CD14-positive monocyte (primary cell): ENCODE measurements at regions not wholly inside any gene's neighbourhood (a gene's known extent, or its start where the extent isn't known, plus 50 kb on each side); places are given as distances from the start of the nearest gene placed in this dataset.

Experiments
- DNase-seq, 3 donors: peaks; one replicate each; pipeline ENCODE4 v3.0.0-alpha.2; 2011 to 2022
- H2AFZ ChIP-seq: 2 replicates; pipeline ENCODE4 v1.6.0; 2012; ENCODE audit warnings: mild to moderate bottlenecking, low read depth, low read length, inconsistent platforms; ENCODE audit not compliant: insufficient read depth, poor library complexity, severe bottlenecking
- H3K27ac ChIP-seq, 2 donors: 1 replicate in 1 of 2; 2 replicates in 1 of 2; pipeline ENCODE4 v1.5.1; 2012 to 2013; ENCODE audit warnings: low read length in 2 of 2, control low read depth in 1 of 2, inconsistent platforms in 1 of 2, low read depth in 1 of 2, mild to moderate bottlenecking in 1 of 2
- H3K27me3 ChIP-seq, 2 donors: one replicate each; pipeline versions ENCODE4 v1.6.0 to v1.6.1; 2011 to 2013; ENCODE audit warnings: low read length in 2 of 2; ENCODE audit not compliant: control insufficient read depth in 2 of 2, insufficient read depth in 2 of 2
- H3K36me3 ChIP-seq, 2 donors: replicated peaks in 1 of 2; 1 replicate in 1 of 2; 2 replicates in 1 of 2; pipeline versions ENCODE4 v1.5.1 to v1.6.1; 2012 to 2013; ENCODE audit warnings: low read length in 2 of 2, control low read depth in 1 of 2, inconsistent platforms in 1 of 2, mild to moderate bottlenecking in 1 of 2; ENCODE audit not compliant: insufficient read depth in 2 of 2, control insufficient read depth in 1 of 2
- H3K4me1 ChIP-seq, 2 donors: 1 replicate in 1 of 2; 2 replicates in 1 of 2; pipeline versions ENCODE4 v1.5.1 to v1.6.1; 2012 to 2013; ENCODE audit warnings: low read length in 2 of 2, control low read depth in 1 of 2, inconsistent platforms in 1 of 2, mild to moderate bottlenecking in 1 of 2, moderate library complexity in 1 of 2; ENCODE audit not compliant: insufficient read depth in 2 of 2, control insufficient read depth in 1 of 2
- H3K4me2 ChIP-seq: replicated peaks from 2 replicates; pipeline ENCODE3; 2012; ENCODE audit warnings: low read length, moderate library complexity, mild to moderate bottlenecking; ENCODE audit not compliant: poor library complexity, severe bottlenecking; ENCODE audit errors: extremely low read depth
- H3K4me3 ChIP-seq, 3 experiments: fragments of 200-600 bp in 1 of 3; sonication (generic) in 1 of 3; replicated peaks in 1 of 3; 1 replicate in 2 of 3; 2 replicates in 1 of 3; pipeline ENCODE4 v1.5.1; 2011 to 2013; ENCODE audit warnings: low read length in 3 of 3, mild to moderate bottlenecking in 3 of 3, control low read depth in 2 of 3, low read depth in 2 of 3, inconsistent platforms in 1 of 3, moderate library complexity in 1 of 3
- H3K79me2 ChIP-seq: 2 replicates; pipeline ENCODE4 v1.6.0; 2012; ENCODE audit warnings: mild to moderate bottlenecking, control low read depth, inconsistent platforms, low read length, moderate library complexity; ENCODE audit not compliant: insufficient read depth
- H3K9ac ChIP-seq: 2 replicates; pipeline ENCODE4 v1.6.0; 2017; ENCODE audit warnings: low read length, mild to moderate bottlenecking; ENCODE audit not compliant: insufficient read depth, poor library complexity, severe bottlenecking
- H3K9me3 ChIP-seq, 2 donors: replicated peaks in 1 of 2; 1 replicate in 1 of 2; 2 replicates in 1 of 2; pipeline versions ENCODE4 v1.5.1 to v1.6.1; 2012 to 2013; ENCODE audit warnings: low read length in 2 of 2, control low read depth in 1 of 2; ENCODE audit not compliant: control insufficient read depth in 1 of 2, insufficient read depth in 1 of 2
- H4K20me1 ChIP-seq: 2 replicates; pipeline ENCODE4 v1.6.0; 2012; ENCODE audit warnings: mild to moderate bottlenecking, low read length, control low read depth, moderate library complexity; ENCODE audit not compliant: insufficient read depth
- H3K27ac Mint-ChIP-seq, 7 donors: one replicate each; pipeline ENCODE4 v1.8.0; 2020; ENCODE audit warnings: mild to moderate bottlenecking in 7 of 7, mixed read lengths in 7 of 7, moderate library complexity in 6 of 7, inconsistent platforms in 2 of 7
- H3K27me3 Mint-ChIP-seq, 3 donors: one replicate each; pipeline ENCODE4 v1.8.0; 2021 to 2022; ENCODE audit warnings: low read depth in 3 of 3, mild to moderate bottlenecking in 3 of 3, mixed read lengths in 3 of 3, moderate library complexity in 3 of 3, inconsistent platforms in 1 of 3
- H3K36me3 Mint-ChIP-seq, 2 donors: one replicate each; pipeline ENCODE4 v1.8.0; 2020; ENCODE audit warnings: mixed read lengths in 2 of 2, inconsistent platforms in 1 of 2, mild to moderate bottlenecking in 1 of 2
- H3K4me1 Mint-ChIP-seq: one replicate; pipeline ENCODE4 v1.8.0; 2020; ENCODE audit warnings: mild to moderate bottlenecking, mixed read lengths
- H3K4me3 Mint-ChIP-seq, 2 donors: one replicate each; pipeline ENCODE4 v1.8.0; 2020; ENCODE audit warnings: mild to moderate bottlenecking in 2 of 2, mixed read lengths in 2 of 2, moderate library complexity in 1 of 2
- H3K9me3 Mint-ChIP-seq, 7 donors: one replicate each; pipeline ENCODE4 v1.8.0; 2020 to 2022; ENCODE audit warnings: mixed read lengths in 7 of 7, mild to moderate bottlenecking in 6 of 7, moderate library complexity in 6 of 7, inconsistent platforms in 2 of 7
- CTCF ChIP-seq: fragments of 200-600 bp; IDR thresholded peaks from one replicate; pipeline ENCODE4 v1.8.0; 2022; ENCODE audit warnings: antibody characterized with exemption, mild to moderate bottlenecking
- WGBS: methylation state at CpG from one replicate; pipeline ENCODE4 v1.1.5; 2013; ENCODE audit warnings: missing lambda C conversion rate; ENCODE audit not compliant: insufficient coverage; 5-methylcytosine and 5-hydroxymethylcytosine counted together
- intact Hi-C, 2 donors: fragments of 100-400 bp; cut with micrococcal nuclease; formaldehyde crosslinking; loops; one replicate each; pipeline versions ENCODE4 v1.15.0 to v1.15.1; 2023

- Histone ChIP-seq H3K27me3 (no peaks in the 10 kb centered on the region), H3K4me1 (no peaks in the 10 kb centered on the region), H4K20me1 (no peaks in the 10 kb centered on the region), H2AFZ (no peak overlapping the region), H3K9ac (no peak overlapping the region), H3K9me3 (no peaks in the 10 kb centered on the region), H3K27ac (no peak overlapping the region), H3K4me3 (no peak overlapping the region), H3K4me2 (no peak overlapping the region), H3K36me3 (no peaks in the 10 kb centered on the region), H3K79me2 (no peaks in the 10 kb centered on the region)
- Mint-ChIP-seq H3K36me3 (no peaks in the 10 kb centered on the region), H3K27ac (no peak overlapping the region), H3K4me3 (no peak overlapping the region), H3K4me1 (no peaks in the 10 kb centered on the region), H3K27me3 (peaks cover 4 to 8% (median 4%) of the 10 kb centered on the region in 3 donors), H3K9me3 (peaks cover 0 to 7% (median 3%) of the 10 kb centered on the region in 7 donors)
- intact Hi-C loops: no loop called here
- DNase-seq: no peak
- TF ChIP-seq CTCF: no peak
- WGBS: no CpG with 5 or more reads among the region's 1 CpG
Observed at GRCh38 chr14:44795725-44796124, 166.0 kb downstream of the KLHL28 start.

- H3K9ac ChIP-seq: no peak overlapping the region
- H4K20me1 ChIP-seq: no peaks in the 10 kb centered on the region
- no peaks in the 10 kb centered on the region for H3K36me3 Mint-ChIP-seq
- WGBS: no CpG with 5 or more reads among the region's 3 CpGs
- no peak overlapping the region for H2AFZ ChIP-seq
- no peak for DNase-seq
- H3K27ac Mint-ChIP-seq: no peak overlapping the region
- H3K9me3 Mint-ChIP-seq: peaks cover 0 to 3% (median 0%) of the 10 kb centered on the region in 7 donors
- no peaks in the 10 kb centered on the region for H3K27me3 ChIP-seq
- H3K4me3 Mint-ChIP-seq: no peak overlapping the region
- H3K4me1 Mint-ChIP-seq: no peaks in the 10 kb centered on the region
- no peaks in the 10 kb centered on the region for H3K4me1 ChIP-seq
- H3K27ac ChIP-seq: no peak overlapping the region
- H3K4me2 ChIP-seq: no peak overlapping the region
- no peaks in the 10 kb centered on the region for H3K9me3 ChIP-seq
- H3K4me3 ChIP-seq: no peak overlapping the region
- H3K36me3 ChIP-seq: no peaks in the 10 kb centered on the region
- H3K27me3 Mint-ChIP-seq: peaks cover 0 to 4% (median 3%) of the 10 kb centered on the region in 3 donors
- TF ChIP-seq CTCF: no peak
- H3K79me2 ChIP-seq: no peaks in the 10 kb centered on the region
- intact Hi-C loops: no loop called here
Observed at GRCh38 chr14:44791730-44792129, 170.0 kb downstream of the KLHL28 start.
